ENCODE measurements at regions not wholly inside any gene's neighbourhood (a gene's known extent, or its start where the extent isn't known, plus 50 kb on each side); places are given as distances from the start of the nearest gene placed in this dataset.

DNA sequence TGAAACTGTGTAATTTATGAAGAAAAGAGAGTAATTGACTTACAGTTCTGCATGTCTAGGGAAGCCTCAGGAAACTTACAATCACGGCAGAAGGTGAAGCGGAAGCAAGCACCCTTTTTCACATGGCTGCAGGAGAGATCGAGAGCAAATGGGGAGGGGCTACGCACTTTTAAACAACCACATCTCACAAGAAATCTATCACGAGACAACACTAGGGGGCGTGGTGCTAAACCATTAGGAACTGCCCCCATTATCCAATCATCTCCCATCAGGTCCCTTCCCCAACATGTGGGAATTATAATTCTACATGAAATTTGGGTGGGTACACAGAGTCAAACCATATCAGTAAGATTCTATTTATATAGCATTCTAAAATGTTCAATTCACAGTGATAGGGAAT, 114.8 kb upstream of the TRPC4 start:
- POLR2A ChIA-PET: no interaction called here
- no peaks in the 10 kb centered on the region for H3K9me3 Mint-ChIP-seq
- DNase-seq: no peak
- ATAC-seq (ENCODE audit: low read depth): no peak
- CTCF ChIA-PET: no interaction called here
- no peak overlapping the region for H3K27ac Mint-ChIP-seq
- TF ChIP-seq, protein P1, sequence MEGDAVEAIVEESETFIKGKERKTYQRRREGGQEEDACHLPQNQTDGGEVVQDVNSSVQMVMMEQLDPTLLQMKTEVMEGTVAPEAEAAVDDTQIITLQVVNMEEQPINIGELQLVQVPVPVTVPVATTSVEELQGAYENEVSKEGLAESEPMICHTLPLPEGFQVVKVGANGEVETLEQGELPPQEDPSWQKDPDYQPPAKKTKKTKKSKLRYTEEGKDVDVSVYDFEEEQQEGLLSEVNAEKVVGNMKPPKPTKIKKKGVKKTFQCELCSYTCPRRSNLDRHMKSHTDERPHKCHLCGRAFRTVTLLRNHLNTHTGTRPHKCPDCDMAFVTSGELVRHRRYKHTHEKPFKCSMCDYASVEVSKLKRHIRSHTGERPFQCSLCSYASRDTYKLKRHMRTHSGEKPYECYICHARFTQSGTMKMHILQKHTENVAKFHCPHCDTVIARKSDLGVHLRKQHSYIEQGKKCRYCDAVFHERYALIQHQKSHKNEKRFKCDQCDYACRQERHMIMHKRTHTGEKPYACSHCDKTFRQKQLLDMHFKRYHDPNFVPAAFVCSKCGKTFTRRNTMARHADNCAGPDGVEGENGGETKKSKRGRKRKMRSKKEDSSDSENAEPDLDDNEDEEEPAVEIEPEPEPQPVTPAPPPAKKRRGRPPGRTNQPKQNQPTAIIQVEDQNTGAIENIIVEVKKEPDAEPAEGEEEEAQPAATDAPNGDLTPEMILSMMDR (IDR thresholded peaks at IDR 0.05): no peak
- H3K4me3 Mint-ChIP-seq: no peak overlapping the region
- H3K36me3 Mint-ChIP-seq (ENCODE audit: low read depth): no peaks in the 10 kb centered on the region
- H3K27me3 Mint-ChIP-seq: no peaks in the 10 kb centered on the region
- intact Hi-C loops (cut with micrococcal nuclease): no loop called here
- no peaks in the 10 kb centered on the region for H3K4me1 Mint-ChIP-seq

DNA sequence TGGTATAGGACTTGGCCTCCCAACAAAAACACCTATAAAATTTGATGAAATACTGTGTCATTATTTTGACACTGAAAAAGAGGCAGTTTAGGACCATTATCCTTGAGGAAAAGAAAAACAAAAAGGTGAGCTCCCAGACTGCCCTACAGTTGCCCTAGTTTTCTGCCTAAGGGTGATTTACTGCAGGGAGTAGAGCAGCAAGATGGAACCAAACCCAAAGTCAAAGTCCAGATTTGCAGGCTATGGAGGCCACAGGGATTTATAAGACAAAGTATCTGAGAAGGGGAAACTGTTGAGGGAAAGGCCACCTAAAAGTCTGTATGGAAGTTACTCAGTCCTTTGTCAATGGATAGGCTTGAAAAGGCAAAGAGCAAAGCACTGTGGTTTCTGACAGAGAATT, 112.4 kb upstream of the TRPC4 start:
- H3K27ac Mint-ChIP-seq: no peak overlapping the region
- DNase-seq: no peak
- no peak overlapping the region for H3K4me3 Mint-ChIP-seq
- intact Hi-C loops (cut with micrococcal nuclease): no loop called here
- no peaks in the 10 kb centered on the region for H3K4me1 Mint-ChIP-seq
- TF ChIP-seq, protein P1 (IDR thresholded peaks at IDR 0.05): no peak
- H3K27me3 Mint-ChIP-seq: no peaks in the 10 kb centered on the region
- ChIA-PET CTCF (no interaction called here), POLR2A (no interaction called here)
- no peak for ATAC-seq (ENCODE audit: low read depth)
- no peaks in the 10 kb centered on the region for H3K36me3 Mint-ChIP-seq (ENCODE audit: low read depth)
- H3K9me3 Mint-ChIP-seq: no peaks in the 10 kb centered on the region

DNA sequence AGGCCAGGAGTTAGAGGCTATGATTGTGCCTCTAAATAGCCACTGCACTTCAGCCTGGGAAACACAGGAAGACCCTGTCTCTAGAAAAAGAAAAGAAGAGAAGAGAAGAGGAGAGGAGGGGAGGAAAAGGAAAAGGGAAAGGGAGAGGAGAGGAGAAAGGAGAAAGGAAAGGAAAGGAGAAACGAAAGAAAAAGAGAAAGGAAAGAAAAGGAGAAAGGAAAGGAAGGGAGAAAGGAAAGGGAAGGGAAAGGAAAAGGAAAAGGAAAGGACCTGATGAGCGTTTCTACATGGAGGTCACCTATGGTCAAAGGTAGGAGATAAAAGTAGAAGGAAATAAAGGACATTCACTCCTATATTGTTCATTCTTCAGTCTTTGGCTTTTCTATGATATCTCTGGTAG, 109.1 kb upstream of the TRPC4 start:
- intact Hi-C loops (cut with micrococcal nuclease): no loop called here
- DNase-seq: no peak
- ATAC-seq (ENCODE audit: low read depth): no peak
- no peaks in the 10 kb centered on the region for H3K27me3 Mint-ChIP-seq
- TF ChIP-seq, protein P1 (IDR thresholded peaks at IDR 0.05): no peak
- no peak overlapping the region for H3K4me3 Mint-ChIP-seq
- H3K9me3 Mint-ChIP-seq: no peaks in the 10 kb centered on the region
- H3K36me3 Mint-ChIP-seq (ENCODE audit: low read depth): no peaks in the 10 kb centered on the region
- H3K27ac Mint-ChIP-seq: no peak overlapping the region
- POLR2A ChIA-PET: no interaction called here
- CTCF ChIA-PET: no interaction called here
- no peaks in the 10 kb centered on the region for H3K4me1 Mint-ChIP-seq

DNA sequence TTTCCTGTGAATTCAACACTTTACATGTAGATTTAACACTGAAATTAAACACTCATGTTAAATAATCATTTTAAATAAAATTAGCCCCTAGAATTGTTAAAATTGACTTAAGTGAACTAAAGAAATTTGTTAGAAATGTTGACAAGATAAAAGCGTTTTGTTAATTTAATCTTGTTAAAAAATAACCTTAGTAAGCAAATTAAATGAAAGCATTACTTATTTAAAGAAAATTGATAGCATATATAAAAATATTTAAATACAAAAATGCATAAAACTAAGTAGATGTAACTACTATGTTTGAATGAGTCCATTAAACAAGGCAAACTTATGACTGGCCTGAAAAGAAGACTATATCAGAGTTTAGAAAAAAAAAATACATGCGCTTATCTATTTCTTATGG, 99.0 kb upstream of the TRPC4 start:
- Mint-ChIP-seq H3K27ac (no peak overlapping the region), H3K36me3 (ENCODE audit: low read depth) (no peaks in the 10 kb centered on the region), H3K4me3 (no peak overlapping the region), H3K9me3 (peaks cover 6% of the 10 kb centered on the region), H3K4me1 (no peaks in the 10 kb centered on the region), H3K27me3 (no peaks in the 10 kb centered on the region)
- ATAC-seq (ENCODE audit: low read depth) (no peak), DNase-seq (no peak)
- TF ChIP-seq, protein P1 (IDR thresholded peaks at IDR 0.05): no peak
- ChIA-PET CTCF (no interaction called here), POLR2A (no interaction called here)
- intact Hi-C loops (cut with micrococcal nuclease): no loop called here

DNA sequence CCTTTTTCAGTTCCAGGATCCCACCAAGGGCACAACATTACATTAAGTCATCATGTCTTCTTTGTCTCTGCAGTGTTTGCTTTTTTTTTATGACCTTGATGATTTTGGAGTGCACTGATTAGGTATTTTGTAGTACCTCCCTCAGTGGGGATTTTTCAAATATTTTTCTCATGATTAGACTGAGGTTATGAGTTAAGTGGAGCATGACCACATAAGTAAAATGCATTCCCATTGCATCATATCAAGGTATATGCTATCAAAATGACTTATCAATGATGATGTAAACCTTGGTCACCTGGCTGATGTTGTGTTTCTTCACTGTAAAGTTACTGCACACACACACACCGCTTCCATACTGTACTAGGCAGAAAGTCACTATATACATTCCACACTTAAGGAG, 96.7 kb upstream of the TRPC4 start:
- H3K9me3 Mint-ChIP-seq: peaks cover 8% of the 10 kb centered on the region
- ChIA-PET CTCF (no interaction called here), POLR2A (no interaction called here)
- no peak for DNase-seq
- H3K4me1 Mint-ChIP-seq: no peaks in the 10 kb centered on the region
- H3K4me3 Mint-ChIP-seq: no peak overlapping the region
- ATAC-seq (ENCODE audit: low read depth): no peak
- H3K27ac Mint-ChIP-seq: no peak overlapping the region
- intact Hi-C loops (cut with micrococcal nuclease): no loop called here
- no peaks in the 10 kb centered on the region for H3K36me3 Mint-ChIP-seq (ENCODE audit: low read depth)
- TF ChIP-seq, protein P1 (IDR thresholded peaks at IDR 0.05): no peak
- H3K27me3 Mint-ChIP-seq: no peaks in the 10 kb centered on the region

Measured in activated B cell treated with CpG ODN at 0.5 μM for 24 hours (primary cell).